ENCODE measurements at regions not wholly inside any gene's neighbourhood (a gene's known extent, or its start where the extent isn't known, plus 50 kb on each side); places are given as distances from the start of the nearest gene placed in this dataset.

DNA sequence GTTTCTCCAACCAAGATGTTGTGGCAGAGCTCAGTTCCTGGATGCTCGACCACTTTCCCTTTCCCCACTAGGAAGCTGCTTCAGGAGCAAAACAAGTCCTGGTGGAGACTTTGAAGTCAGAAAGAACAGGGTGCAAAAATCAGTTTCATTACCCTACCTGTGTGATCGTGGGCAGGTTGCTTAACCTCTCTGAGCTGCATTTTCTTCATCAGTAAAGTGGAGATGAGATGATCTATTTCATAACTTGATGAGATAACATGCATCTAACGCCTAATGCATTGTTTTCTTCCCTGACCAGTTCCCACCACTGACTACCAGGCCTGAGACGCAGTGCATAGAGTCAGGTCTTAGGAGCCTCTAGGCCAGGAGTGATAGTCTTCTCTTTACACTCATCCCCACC lies 470.0 kb downstream of the SOX6 start:
- H3K79me2 ChIP-seq (ENCODE audit: insufficient read depth, low read length): no peaks in the 10 kb centered on the region
- intact Hi-C loops (cut with micrococcal nuclease; ENCODE audit: unreplicated experiment) (no loop called here), in situ Hi-C loops (cut with HindIII; ENCODE audit: extremely low pct_ligation_motif_present, low pct_unique_long_range_greater_than_20kb) (loop anchor here (25.0 kb wide), 1 partner anchor 99 kb away; no protein-coding TSS in a partner anchor)
- ChIA-PET CTCF (ENCODE audit: low intra/inter-chr PET ratio, low total read pairs) (no interaction called here), POLR2A (no interaction called here)
- H3K9me3 ChIP-seq (ENCODE audit: low read length): no peaks in the 10 kb centered on the region
- FAIRE-seq: no peak
- no peak overlapping the region for H3K9ac ChIP-seq (ENCODE audit: insufficient read depth, low read depth, low read length)
- no peak for ATAC-seq
- H3K4me1 ChIP-seq (ENCODE audit: insufficient read depth, low read length): no peaks in the 10 kb centered on the region
- no peaks in the 10 kb centered on the region for H3K36me3 ChIP-seq (replicated peaks in 1 of 2; ENCODE audit: control insufficient read depth in 1 of 2, insufficient read depth in 2 of 2, low read length in 2 of 2)
- no peak overlapping the region for H3K4me3 ChIP-seq (replicated peaks in 1 of 3; ENCODE audit: insufficient read depth in 1 of 3, low read depth in 2 of 3, low read length in 3 of 3)
- H3K27me3 ChIP-seq (ENCODE audit: control insufficient read depth in 1 of 2, insufficient read depth in 2 of 2, low read length in 2 of 2): peaks cover 1 to 3% of the 10 kb centered on the region in 2 experiments; a peak in 2 of 5 replicates
- no peak overlapping the region for H2AFZ ChIP-seq (ENCODE audit: low read length)
- H3K27ac ChIP-seq (ENCODE audit: extremely low read length, insufficient read depth, low read length): no peak overlapping the region
- whole genome bisulfite sequencing (ENCODE audit: low lambda C conversion rate): 10% methylated on average over 4 of the region's 4 CpGs
- no peak for DNase-seq (ENCODE audit: low spot score)
- H4K20me1 ChIP-seq (ENCODE audit: insufficient read depth, low read length): no peaks in the 10 kb centered on the region
- no TSS peak for BruUV-seq (replicated peaks)
- no peak overlapping the region for H3K4me2 ChIP-seq (ENCODE audit: low read depth, low read length)
- TF ChIP-seq ZNF563 (CRISPR knock-in tag; IDR thresholded peaks at IDR 0.05): no peak
- TF ChIP-seq PAX8 (CRISPR knock-in tag; IDR thresholded peaks at IDR 0.05; ENCODE audit: borderline replicate concordance): no peak
- TF ChIP-seq, protein P1, sequence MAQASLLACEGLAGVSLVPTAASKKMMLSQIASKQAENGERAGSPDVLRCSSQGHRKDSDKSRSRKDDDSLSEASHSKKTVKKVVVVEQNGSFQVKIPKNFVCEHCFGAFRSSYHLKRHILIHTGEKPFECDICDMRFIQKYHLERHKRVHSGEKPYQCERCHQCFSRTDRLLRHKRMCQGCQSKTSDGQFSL (CRISPR knock-in tag; IDR thresholded peaks at IDR 0.05): no peak
- TF ChIP-seq SIN3A (IDR thresholded peaks at IDR 0.05; ENCODE audit: borderline replicate concordance, low read depth, low read length): no peak
- TF ChIP-seq, protein P2, sequence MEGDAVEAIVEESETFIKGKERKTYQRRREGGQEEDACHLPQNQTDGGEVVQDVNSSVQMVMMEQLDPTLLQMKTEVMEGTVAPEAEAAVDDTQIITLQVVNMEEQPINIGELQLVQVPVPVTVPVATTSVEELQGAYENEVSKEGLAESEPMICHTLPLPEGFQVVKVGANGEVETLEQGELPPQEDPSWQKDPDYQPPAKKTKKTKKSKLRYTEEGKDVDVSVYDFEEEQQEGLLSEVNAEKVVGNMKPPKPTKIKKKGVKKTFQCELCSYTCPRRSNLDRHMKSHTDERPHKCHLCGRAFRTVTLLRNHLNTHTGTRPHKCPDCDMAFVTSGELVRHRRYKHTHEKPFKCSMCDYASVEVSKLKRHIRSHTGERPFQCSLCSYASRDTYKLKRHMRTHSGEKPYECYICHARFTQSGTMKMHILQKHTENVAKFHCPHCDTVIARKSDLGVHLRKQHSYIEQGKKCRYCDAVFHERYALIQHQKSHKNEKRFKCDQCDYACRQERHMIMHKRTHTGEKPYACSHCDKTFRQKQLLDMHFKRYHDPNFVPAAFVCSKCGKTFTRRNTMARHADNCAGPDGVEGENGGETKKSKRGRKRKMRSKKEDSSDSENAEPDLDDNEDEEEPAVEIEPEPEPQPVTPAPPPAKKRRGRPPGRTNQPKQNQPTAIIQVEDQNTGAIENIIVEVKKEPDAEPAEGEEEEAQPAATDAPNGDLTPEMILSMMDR (CRISPR knock-in tag; IDR thresholded peaks at IDR 0.05): no peak
- TF ChIP-seq FOXA3 (CRISPR knock-in tag; IDR thresholded peaks at IDR 0.05): no peak
- TF ChIP-seq ZNF644 (CRISPR knock-in tag; IDR thresholded peaks at IDR 0.05; ENCODE audit: low read depth): no peak
- no peak for TF ChIP-seq ZBTB8A (CRISPR knock-in tag; IDR thresholded peaks at IDR 0.05; ENCODE audit: borderline replicate concordance, low read depth)
- TF ChIP-seq RNF2 (conservative IDR thresholded peaks at IDR 0.05; ENCODE audit: low read depth): no peak
- no peak for TF ChIP-seq ARID2 (CRISPR knock-in tag; IDR thresholded peaks at IDR 0.05; ENCODE audit: borderline replicate concordance)
- no peak for TF ChIP-seq HMGA1 (CRISPR knock-in tag; conservative IDR thresholded peaks at IDR 0.05)
- TF ChIP-seq XRCC5 (optimal IDR thresholded peaks at IDR 0.05; ENCODE audit: low read length): no peak
- TF ChIP-seq, protein P3, sequence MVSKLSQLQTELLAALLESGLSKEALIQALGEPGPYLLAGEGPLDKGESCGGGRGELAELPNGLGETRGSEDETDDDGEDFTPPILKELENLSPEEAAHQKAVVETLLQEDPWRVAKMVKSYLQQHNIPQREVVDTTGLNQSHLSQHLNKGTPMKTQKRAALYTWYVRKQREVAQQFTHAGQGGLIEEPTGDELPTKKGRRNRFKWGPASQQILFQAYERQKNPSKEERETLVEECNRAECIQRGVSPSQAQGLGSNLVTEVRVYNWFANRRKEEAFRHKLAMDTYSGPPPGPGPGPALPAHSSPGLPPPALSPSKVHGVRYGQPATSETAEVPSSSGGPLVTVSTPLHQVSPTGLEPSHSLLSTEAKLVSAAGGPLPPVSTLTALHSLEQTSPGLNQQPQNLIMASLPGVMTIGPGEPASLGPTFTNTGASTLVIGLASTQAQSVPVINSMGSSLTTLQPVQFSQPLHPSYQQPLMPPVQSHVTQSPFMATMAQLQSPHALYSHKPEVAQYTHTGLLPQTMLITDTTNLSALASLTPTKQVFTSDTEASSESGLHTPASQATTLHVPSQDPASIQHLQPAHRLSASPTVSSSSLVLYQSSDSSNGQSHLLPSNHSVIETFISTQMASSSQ (IDR thresholded peaks at IDR 0.05; ENCODE audit: low read depth): no peak
- TF ChIP-seq, protein P3 (CRISPR knock-in tag; IDR thresholded peaks at IDR 0.05; ENCODE audit: borderline replicate concordance): no peak
- no peak for TF ChIP-seq HNF4G (IDR thresholded peaks at IDR 0.05; ENCODE audit: borderline replicate concordance, low read depth, low read length)
- TF ChIP-seq HNF4G (CRISPR knock-in tag; IDR thresholded peaks at IDR 0.05; ENCODE audit: borderline replicate concordance, low read depth): no peak
